HG03571 (cell line): ENCODE measurements at regions not wholly inside any gene's neighbourhood (a gene's known extent, or its start where the extent isn't known, plus 50 kb on each side); places are given as distances from the start of the nearest gene placed in this dataset.

Experiments
- ATAC-seq: cut with Tn5 transposase; IDR thresholded peaks from one replicate; pipeline ENCODE4 v1.9.1; 2021; ENCODE audit not compliant: unreplicated experiment

DNA sequence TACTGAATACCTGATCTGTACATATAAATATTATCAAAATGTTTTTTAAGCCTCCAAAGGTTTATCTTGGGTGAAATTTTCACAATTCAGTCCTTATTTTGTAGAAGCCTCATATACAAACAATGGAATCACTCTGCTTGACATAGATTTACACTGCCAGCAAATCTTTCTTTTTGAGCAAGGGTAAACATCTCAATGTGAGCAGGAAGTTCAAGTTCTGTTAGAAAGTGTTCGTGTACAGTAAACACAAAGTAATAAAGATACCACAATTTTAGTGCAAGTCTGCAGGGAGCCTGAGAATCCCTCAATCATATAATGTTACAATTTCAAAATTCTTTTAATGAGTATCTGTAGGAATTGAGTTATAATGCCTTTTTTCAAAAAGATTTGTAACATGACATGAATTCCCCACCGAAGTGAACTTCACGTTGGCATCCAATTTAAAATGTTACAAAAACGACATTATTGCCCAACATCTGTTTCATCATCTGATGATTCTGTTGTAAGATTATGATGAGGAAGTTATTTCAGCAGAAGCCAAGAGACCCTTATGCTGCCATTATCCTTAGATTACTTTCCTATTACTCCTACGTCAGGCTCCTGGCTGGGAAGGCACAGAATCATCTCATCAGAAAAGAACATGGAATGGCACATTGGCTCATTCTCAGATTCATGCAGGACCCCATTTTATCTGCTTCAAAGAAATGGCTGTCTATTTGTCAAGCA, 283.9 kb upstream of the ACVR2A start:
- no peak for ATAC-seq

DNA sequence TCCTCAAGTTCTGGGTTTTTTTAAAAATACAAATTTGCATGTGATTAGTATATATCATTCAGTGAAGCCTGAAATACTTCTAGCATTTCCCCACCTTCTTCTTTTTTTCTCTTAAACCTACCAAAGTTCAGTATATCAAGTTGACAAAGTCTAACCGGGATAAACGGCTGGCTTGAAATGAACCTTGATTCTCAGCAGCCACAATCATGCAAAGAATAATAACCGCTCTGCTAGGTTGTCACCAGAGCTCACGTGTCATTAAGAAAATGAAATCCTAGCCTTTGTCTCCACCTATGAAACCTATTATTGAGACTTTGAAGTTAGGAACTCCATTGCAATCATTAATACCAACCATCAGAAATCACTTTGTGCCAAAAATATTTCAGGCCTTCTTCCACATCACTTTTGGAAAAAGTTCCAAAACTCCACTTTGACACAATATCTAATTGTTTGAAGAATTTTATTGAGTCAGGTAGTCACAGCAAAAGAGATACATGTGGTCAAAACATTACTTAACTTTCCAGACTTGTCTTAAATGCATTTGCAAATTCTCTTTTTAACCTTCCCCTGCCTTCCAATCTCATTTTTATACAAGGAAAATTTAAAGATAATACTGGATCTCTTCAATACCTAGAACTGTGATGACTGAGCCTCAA, 285.6 kb upstream of the ACVR2A start:
- ATAC-seq = no peak

DNA sequence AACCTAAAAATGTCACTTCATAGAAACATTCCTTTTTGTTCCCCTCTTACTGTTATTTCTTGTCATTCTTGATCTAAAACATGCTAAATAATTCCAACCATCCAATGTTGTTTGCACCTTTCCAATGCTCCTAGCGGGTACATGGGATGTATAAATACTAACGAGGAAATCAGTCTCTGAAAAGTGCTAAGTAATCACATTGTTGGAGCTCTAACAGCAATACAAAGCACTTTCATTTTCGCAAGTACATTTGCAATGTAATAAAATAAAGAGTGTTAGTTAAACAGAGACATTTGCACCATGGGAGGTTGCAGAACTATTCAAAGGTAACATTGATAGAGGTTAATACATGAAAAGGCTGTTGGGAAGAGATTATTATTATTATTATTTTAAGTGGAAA, 286.2 kb upstream of the ACVR2A start:
- ATAC-seq = no peak

DNA sequence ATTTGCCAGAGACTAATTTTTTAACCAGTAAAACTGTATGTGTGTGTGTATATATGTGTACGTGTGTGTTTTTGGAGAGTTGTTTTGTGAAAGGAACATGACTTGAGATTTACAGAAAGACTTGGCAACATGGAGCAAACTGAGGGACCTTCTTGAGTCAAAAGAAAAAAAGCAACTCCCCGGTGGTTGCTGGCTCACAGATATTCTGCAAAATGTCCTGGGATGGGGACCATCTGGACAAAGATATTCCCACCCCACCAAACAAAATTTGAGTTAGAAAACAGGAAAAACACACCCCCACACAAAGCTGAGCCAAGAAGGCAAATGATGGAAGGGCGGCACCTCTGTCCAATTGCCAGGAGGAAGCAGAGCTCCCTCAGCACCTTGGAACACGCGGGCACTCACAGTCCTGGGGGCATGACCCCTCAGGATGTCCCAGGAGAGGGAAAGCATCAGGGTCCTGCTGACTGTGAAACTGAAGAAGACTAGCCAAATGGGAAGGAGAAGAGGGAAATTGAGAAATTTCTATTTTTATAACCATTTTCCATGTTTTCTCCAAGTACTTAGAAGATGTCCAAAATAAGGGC, 290.2 kb upstream of the ACVR2A start:
- no peak for ATAC-seq

DNA sequence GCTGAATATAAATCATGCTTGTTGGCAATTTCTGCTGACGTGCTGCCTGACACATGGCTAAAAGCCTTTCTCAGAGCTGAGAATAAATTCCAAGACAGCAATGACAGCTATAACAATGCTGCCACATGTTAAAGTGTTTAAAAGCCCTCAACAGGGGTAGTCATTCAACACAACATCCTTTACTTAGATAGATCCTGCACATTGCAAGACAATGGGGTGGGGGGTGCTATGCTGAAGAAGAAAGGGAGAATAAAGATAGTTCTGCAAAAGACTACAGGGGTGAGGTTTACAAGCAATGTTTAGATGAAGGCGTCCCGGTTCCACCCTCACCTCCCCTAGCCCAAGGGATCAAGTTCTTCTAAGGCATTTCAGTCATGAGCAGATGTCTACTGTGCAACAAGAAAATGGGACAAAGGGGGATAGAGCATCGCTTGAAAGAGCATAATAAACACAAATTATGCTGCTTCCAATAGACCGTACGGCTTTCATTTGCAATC, 291.0 kb upstream of the ACVR2A start:
- no peak for ATAC-seq

DNA sequence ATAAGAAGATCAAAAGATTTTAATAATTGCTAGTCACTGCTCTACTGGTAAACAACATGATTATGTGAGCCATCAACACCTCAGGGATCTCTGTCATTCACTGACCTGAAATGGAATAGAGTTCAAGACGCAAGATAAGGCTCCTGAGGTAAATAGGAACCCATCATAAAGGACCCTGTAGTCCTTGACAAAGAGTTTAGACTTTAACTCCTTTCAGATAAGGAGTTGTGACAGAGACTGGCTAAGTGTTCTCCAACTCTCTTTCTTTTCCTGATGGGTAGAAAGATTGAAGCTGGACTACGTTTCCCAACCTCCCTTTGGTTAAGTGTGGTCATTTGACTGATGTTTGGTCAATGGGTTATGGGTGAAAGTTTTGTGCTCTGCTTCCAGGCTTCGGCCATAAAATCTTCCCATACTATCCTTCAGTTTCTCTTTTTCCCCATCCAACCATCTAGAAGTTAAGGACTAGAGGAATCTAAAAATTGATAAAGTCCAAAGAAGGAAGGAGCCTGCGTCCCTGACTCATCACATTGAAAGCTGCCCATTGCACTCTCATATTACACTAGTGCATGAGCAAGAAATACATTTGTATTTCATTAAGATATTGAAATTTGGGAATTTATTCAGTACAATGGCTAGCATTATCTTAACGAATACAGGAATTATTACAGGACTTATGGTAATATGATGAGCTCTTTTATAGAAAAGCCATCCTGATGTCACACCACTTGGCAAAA, 293.7 kb upstream of the ACVR2A start:
- no peak for ATAC-seq

DNA sequence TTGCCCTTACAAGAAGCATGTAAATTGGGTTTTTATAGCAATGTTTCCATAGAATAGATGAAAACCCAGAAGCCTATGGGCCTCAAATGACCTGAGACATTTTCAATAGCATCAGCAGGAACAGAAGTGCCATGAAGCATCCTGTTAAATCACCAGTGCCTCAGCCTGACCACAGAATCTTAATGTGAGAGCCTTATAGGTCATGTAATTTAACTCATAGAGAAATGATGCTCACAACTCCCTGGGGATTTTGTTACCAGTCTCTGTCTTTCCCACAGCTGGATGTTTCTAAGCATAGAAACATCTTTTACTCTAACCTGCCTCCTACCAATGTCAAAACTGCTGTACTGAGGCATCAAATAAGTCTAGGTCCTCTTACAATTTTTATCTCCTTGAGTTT, 295.8 kb upstream of the ACVR2A start:
- no peak for ATAC-seq

DNA sequence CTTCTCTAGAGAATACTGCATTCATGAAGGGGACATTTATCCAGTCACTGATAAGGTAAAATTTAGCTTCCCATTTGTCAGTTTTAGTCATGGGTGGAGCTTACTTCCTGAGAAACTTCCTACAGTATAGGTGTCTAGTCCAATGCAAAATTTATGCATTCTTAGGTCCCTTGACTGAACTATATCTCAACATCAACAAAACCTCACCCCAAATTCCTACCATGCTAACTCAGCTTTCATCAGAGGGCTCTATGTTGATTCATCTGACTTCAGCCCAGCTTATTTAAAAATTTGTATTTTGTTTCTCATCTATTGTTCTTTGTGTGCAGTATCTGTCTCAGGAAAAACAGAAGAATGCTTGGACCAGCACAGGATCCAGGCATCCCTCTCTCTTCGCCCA, 296.4 kb upstream of the ACVR2A start:
- ATAC-seq = no peak

DNA sequence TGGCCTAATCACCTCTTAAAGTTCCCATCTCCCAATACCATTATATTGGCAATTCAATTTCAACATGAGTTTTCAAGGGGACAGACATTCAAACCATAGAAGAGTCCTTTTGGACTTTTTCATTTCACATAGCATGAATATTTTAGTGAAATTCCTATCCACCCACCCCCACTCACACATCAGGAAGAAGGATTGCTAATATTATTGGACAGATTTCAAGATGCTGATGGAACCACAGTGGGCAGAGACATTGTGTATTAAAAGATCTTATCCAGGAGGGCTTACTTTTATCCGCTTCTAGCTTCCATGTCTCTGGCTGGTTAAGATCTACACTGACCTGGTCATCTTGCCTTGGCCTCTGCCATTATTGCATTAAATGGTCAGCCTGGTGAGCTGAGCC, 297.4 kb upstream of the ACVR2A start:
- no peak for ATAC-seq

DNA sequence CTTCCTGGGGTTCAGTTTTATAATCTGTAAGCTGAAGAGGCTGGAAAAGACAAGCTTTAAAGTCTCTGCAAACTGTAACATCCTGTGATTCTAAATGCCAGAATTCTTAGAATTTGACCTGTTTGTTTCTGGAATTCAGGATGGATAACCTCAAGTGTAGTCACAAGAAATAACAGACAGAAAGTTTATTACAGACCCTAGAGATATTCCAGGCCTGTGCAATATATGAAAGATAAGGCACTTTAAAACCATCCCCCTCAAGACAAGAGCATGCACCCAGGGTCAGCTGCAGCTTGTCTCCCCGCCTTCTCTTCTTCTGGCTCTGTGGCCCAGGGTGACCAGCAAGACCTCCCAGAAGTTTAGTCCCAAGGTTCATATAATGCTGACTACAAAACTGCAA, 298.7 kb upstream of the ACVR2A start:
- ATAC-seq = no peak

DNA sequence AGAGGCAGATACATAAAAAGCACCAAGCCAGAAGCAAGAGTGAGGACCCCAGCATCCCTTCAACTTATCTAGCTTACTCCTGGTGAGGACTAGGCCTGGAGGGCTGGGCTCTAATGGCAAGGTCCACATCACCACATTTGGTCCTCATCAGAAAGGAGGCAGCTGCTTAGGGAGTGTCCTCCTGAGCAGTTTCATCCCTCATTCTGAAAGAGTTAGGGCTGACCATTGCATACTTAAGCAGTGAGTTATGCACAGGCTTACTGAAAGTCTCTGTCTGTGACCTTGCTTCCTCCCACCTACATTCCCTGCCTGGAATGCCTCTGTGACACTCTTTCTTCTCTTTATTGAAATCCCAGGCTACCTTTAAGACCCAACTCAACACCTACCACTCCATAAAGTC, 301.8 kb upstream of the ACVR2A start:
- ATAC-seq = no peak

DNA sequence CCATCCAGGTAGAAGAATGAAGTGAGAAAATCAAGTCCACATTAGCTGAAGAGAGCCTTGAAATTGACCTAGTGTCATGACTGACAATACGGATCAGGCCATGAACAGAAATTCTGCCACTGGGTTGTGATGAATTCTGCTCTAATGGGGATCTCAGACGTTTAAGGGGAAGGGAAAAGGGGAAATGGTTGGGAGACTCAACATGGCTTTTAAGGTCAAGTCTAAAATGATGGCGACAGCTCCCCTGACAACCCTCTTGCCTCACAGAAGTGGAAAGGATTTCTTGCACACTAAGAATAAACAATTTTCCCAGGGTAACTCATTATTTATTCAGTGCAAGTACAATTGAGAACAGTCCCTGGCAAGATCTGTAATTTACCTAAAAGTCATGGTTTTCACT, 302.5 kb upstream of the ACVR2A start:
- no peak for ATAC-seq

DNA sequence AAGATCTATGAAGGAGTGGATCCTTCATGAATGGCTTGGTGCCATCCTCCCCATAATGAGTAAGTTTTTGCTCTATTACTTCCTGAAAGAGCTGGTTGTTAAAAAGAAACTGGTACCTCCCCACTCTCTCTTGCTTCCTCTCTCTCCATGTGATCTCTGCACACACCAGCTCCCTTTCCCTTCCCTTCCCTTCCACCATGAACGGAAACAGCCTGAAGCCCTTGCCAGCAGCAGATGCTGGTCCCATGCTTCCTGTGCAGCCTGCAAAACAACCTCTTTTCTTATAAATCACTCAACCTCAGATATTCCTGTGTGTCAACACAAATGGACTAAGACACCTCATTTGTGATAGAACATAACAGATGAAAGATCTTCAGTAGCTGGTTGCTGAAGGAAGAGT, 303.5 kb upstream of the ACVR2A start:
- ATAC-seq = no peak

DNA sequence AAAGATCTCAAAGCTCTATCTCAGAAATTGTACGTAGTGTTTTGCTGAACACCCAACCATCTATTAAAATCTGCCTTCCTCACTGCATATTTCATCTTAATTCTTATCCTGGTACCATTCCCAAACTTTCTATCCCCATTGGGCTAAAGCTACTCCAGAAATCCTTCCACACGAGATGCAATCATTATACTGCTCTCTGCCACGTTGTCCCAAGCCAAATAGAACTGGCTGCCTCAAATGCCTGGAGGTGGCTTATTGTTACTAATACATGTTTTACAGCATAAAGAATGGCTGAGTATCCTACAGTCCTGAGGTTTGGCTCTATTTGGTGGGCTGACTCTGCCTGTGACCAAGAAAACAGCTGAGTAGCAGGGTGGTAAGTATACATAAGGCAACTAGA, 306.0 kb upstream of the ACVR2A start:
- ATAC-seq = no peak

DNA sequence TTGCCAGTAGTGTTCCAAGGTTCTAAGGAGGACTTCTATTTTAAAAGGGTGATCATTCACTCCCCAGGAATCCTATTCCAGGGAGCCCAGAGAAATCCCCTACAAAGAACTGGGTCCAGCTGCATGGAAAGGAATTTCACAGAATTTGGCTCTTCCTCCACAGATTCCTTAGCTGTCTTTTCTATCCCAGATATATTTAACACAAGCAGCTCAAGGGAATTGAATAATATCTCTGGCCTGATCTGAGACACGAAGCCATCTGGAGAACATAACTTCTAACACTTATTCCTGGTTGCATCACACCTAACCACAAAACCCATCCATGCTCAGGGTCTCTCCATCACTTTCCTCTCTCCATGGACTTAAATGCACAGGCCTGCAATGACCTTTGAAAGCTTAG, 306.7 kb upstream of the ACVR2A start:
- no peak for ATAC-seq

DNA sequence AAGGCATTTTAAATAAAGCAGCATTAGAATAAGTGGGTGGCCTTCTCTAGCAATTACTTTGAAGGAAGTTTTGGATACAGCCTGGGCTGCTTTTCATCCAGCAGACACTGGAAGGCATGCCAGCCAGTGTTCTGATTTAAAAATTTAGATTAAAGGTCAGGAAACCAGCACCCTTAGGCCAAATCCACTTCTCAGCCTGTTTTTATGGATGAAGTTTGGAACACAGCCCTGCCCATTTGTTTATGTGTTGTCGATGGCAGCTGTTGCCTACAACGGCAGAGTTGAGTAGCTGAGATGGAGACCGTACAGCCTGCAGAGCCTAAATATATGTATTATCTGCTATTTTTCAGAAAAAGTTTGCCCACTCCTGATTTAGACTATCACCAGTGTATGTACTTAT, 313.6 kb upstream of the ACVR2A start:
- no peak for ATAC-seq

DNA sequence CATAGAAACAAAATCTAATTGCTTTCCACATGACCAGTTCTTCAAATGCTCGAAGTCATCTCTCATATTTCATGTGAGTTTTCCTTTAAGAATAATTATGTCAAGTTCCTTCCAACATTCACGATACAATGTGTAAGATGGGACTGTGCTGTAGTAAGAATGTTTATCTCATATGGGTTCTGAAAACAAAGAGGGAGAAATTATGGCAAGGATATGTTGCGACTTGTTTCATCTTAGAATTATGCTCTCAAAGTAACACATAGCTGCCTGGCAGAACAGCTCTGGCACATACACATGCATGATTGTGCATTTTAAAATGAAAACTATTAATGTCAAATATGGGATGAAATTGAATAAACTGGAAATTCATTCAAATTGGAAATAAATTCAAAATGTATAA, 314.8 kb upstream of the ACVR2A start:
- no peak for ATAC-seq

DNA sequence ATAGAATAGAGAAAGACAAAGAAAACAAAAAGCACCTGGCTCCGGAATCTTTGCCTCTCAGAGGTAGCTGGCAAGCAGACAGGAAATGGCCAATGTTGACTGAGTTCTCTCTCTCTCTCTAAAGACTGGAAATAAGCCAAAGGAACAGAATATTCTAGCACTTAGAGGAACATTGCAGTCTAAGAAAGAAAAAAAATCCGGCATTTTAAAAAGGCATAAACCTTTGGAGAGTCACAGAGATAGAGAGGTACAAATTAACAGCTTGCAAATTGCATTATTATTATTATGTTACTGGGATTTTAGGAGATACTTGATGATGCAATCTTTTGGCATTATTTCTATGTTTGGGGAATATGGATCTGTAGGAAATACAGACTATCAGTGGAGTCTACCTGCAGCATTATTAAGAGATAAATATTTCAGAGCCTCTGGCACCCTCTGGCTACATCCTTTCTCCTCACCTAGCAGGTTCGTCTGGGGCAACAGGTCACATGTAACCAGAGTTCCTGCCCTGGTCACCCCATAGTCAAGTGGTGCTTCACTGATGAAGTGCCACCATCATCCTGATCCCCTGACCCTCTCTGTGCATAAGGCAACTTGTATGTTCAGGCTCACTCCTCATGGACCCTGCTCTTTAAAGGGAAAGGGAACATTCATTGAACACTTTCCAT, 318.9 kb upstream of the ACVR2A start:
- ATAC-seq = no peak

DNA sequence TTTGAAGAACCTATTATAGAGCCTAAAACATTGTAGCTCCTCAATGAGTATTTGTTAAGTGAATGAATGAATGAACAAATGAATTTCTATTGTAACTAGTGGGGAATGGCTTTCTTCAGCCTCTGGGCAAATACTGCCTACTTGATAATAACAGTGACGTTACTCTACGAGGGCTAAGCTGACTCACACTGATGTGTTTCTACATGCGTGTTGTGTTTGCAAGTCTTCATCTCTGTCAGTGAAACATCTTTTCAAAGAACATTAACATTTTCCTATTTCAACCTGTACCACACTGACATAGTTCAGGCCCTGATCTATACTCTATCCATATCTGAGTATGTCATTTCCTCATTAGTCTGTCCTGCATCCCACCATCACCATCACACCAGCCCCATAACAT, 319.9 kb upstream of the ACVR2A start:
- no peak for ATAC-seq

DNA sequence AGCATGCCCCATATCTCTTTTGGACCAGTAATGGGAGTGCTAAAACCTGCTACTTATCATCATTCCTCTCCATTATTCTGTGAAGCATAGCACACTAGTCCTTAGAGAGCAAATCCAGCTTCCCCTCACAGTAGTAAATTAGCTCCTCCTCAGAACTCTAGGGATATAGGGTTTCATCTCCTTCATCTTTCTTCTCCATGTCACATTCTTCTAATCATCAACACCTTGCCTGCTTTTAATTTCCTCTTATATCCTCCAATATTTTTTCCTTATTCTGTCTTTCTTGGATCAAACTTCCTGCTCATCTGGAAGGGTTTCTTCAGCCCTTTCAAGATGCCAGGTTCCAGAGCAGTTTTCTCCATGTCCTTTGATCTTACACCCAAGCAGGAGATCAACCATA, 321.4 kb upstream of the ACVR2A start:
- no peak for ATAC-seq

DNA sequence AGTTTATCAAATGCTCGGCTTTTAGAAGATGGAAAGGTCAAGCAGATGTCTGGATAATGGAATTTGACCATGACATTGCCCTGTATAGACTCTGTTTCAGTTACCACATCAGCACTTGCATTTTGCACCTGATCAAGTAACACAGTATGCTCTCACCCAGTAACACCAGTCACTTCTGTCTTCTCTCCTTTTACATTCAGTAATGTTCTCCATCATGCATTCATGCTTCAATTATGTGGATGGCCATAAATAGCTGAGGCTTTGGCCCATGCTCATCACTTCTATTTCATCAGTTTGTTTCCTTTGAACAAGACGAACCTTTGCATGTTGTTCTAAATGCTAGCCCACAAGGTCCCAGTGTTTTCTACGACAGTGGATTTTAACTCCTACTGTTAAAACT, 322.9 kb upstream of the ACVR2A start:
- ATAC-seq = no peak
